HL-60/S4 (cell line): ENCODE measurements at regions not wholly inside any gene's neighbourhood (a gene's known extent, or its start where the extent isn't known, plus 50 kb on each side); places are given as distances from the start of the nearest gene placed in this dataset.

ENCODE experiments used
- in situ Hi-C: fragments of 300-500 bp; cut with MboI; formaldehyde crosslinking; loops from 2 replicates; pipeline ENCODE4 v1.14.3; 2022; ENCODE audit warnings: low sequenced_read_pairs

GRCh38 chr15:79230766-79231165 is 51.8 kb upstream of the ANKRD34C start:
- in situ Hi-C loops = no loop called here

DNA sequence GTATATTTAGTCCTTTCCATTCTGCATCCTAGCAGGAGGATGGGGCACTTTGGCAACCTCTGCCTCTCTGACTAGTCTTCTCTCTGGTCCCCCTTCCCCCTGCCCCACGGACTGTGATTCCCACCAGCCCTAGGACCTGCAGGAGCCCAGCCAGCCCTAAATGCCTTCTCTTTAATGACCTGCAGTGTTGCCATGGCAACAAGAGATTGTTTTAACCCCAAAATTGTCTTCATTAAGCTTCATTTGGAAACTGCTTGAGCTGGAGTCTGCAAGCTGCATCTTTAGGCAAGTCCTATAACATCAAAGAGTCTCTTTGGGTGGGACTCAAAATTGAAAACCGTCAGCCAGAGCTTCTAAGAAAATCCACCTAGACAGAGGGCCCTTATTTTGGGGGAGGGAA is 59.7 kb upstream of the ANKRD34C start:
- in situ Hi-C loops = no loop called here

- in situ Hi-C loops = no loop called here
These were observed 60.8 kb upstream of the ANKRD34C start for GRCh38 chr15:79221696-79222095.

- in situ Hi-C loops = no loop called here
These were observed 63.0 kb upstream of the ANKRD34C start for GRCh38 chr15:79219393-79220056.

- in situ Hi-C loops = no loop called here
These were observed 63.8 kb upstream of the ANKRD34C start for GRCh38 chr15:79218588-79219200.

DNA sequence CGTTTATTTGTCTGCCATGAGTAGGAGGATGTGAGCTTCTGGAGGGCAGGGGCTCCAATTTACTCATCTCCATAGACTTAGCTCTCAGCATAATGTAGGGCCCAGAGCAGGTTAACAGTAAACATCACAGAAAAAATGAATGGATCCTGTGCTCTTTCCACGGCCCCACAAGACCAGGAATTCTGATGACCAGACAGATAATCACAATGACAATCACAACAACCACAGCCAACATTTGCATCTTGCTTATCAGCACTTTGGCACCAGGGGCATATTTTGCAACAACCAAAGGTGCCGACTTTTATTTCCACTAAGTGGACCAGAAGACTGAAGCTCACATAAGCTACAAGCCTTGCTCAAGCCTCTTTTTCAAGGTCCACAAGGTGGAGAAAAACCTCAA is 68.9 kb upstream of the ANKRD34C start:
- in situ Hi-C loops = no loop called here

- in situ Hi-C loops = no loop called here
These were observed 69.8 kb upstream of the ANKRD34C start for GRCh38 chr15:79212589-79213157.

DNA sequence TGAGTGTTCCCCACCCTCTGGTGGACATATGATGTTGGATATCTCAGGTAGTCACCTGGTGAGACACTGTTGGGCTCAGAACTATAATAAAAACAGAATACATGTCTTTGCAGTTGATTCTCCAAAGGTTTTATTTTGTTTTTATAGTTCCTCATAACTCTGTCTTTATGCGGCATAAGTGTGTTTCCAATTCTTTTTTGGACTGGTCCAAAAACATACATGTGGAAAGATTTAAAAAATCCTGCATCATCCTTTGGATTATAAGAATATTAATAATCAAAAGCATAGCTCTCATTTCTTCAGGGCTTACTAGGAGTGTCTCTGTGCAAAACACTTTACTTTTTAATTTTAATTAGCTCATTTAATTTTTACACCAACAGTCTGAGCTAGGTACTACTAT is 71.0 kb upstream of the ANKRD34C start:
- in situ Hi-C loops = no loop called here

- in situ Hi-C loops = no loop called here
These were observed 72.8 kb upstream of the ANKRD34C start for GRCh38 chr15:79209690-79210089.

- in situ Hi-C loops = no loop called here
These were observed 73.4 kb upstream of the ANKRD34C start for GRCh38 chr15:79209116-79209515.

- in situ Hi-C loops = no loop called here
These were observed 74.3 kb upstream of the ANKRD34C start for GRCh38 chr15:79208179-79208578.

GRCh38 chr15:79206940-79207339 is 75.6 kb upstream of the ANKRD34C start:
- in situ Hi-C loops = no loop called here

- in situ Hi-C loops = no loop called here
These were observed 77.4 kb upstream of the ANKRD34C start for GRCh38 chr15:79204886-79205675.

GRCh38 chr15:79198461-79198860 is 84.1 kb upstream of the ANKRD34C start:
- in situ Hi-C loops = no loop called here

DNA sequence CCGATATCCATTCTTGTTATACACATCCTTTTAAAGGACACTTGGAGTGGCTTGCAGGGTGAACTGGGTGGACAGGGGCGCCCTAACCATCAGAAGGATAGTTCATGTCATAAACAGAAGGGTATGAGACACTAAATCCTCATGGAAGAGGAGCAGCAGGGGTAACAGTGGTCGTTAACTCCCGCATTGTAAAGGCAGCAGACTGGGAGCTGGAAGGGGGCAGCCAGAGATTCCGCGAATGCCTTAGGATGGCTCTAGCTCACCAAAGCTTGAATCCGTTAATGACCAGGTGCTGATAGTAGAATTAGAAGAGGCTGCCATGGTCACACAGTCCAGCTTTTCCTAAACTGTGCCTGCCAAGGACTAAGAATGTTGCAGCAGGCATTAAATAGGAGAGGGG is 85.2 kb upstream of the ANKRD34C start:
- in situ Hi-C loops = no loop called here

- in situ Hi-C loops = no loop called here
These were observed 86.7 kb upstream of the ANKRD34C start for GRCh38 chr15:79195802-79196201.

DNA sequence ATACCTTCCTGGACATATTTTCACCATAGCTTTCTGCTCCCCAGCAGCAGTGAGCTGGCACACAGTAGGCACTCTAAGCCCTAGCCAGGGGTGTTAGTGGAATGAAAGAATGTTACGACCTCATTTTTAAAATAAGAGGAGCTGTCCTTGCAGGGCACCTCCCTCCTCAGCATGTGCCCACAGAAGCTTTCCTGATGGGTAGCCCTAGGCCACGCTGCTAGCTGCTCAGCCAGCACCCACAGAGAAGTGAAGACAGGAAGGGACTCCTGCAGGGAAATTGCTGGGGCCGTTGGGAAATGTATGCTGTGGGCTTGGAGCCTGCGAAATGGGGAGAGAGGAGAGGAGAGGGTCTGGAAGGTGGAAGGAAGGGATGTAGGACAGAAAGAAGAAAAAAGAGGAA is 87.3 kb upstream of the ANKRD34C start:
- in situ Hi-C loops = no loop called here

DNA sequence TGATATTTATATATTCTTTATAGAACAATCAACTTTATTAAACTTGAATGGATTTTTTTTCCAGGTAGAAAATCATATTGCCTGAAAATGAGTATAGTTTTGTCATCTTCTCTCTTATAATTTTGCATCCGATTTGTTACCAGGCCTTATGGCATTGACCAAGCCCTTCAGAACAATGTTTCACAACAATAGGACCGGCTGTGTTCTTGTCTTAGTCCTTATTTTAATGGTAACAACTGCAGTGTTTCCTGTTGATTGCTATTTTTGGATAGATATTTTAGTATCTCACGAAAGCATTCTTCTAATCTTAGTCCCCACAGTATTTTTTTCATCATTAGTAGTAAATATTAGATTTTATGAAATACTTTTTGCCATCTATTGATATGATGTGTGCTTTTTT is 88.1 kb upstream of the ANKRD34C start:
- in situ Hi-C loops = no loop called here

DNA sequence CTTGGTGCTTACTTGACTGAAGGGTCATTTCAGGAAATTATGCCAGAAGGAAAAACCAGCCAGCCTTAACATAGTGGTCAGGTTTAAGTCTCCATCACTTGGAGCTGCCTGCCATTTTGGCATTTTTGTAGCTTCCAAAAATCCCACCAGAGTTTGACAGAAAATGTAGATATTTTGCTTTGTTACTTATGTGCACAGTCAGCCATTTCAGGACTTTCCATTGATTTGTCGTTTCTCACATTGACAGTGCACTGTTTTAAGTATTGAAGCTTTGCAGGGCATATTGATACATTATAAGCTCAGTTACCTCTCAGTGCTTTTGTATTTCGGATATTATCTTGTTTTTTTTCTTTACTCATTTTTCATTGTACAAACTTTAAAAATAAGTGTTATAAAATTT is 89.0 kb upstream of the ANKRD34C start:
- in situ Hi-C loops = no loop called here

DNA sequence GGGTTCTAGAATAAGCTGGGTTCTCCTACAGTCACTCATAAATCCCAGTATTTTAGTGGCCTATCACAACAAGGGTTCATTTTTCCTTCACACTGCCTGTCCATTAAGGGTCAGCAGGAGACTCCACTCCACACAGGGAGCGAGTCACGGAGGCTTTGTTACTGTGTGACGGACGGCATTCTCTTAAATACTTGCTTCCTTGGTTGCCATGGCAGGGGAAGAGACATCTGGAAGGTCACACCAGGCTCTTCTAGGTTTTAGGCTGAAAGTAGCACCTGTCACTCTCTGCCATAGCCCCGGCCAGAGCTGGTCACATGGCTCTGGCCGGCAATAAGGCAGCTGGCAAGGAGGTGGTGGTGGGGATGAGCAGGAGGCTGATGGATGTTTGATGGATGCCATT is 89.4 kb upstream of the ANKRD34C start:
- in situ Hi-C loops = no loop called here

DNA sequence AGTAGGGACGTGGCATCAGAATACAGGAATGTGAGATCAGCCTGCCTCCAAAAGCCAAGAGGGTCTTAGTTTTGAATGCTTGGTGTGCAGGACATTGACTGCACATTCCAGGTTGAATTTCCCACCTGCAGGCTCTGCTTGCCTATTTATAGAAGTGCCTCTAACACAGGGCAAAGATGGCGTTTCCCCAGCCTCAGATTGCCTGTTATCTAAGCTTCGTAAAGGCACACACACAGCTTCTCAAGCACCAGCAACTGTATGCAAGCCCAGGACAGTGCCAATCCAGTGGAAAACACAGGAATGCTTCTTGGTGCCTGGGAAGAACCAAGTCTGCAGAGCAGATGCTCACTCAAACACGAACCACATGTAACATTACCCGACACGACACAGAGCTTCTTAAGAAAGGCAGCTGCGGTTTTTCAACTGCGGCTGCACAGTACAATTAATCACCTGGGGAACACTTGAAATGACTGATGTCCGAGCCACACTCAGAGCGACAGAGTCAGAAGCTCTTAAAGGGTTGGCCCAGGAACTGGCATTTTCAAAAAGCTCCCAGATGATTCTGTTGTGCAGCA is 90.0 kb upstream of the ANKRD34C start:
- in situ Hi-C loops = no loop called here
